Keratinocyte (primary cell): ENCODE measurements at regions not wholly inside any gene's neighbourhood (a gene's known extent, or its start where the extent isn't known, plus 50 kb on each side); places are given as distances from the start of the nearest gene placed in this dataset.

Experiments
- DNase-seq: peaks from one replicate; pipeline ENCODE4 v3.0.0-alpha.2; 2011; ENCODE audit warnings: low read depth, missing footprints, low spot score
- FAIRE-seq: peaks from 2 replicates; lab custom pipeline; 2011; peaks lifted over from hg19 to GRCh38; lab: Jason Lieb, UNC
- H2AFZ ChIP-seq: 2 replicates; pipeline ENCODE4 v1.6.0; 2012; ENCODE audit warnings: low read length, control low read depth, inconsistent platforms; ENCODE audit not compliant: control insufficient read depth
- H3K27ac ChIP-seq: 2 replicates; pipeline ENCODE4 v1.5.1; 2011; ENCODE audit warnings: low read length; ENCODE audit not compliant: control insufficient read depth, insufficient read depth
- H3K27me3 ChIP-seq: 3 replicates; pipeline ENCODE4 v1.6.0; 2011; ENCODE audit warnings: low read length; ENCODE audit not compliant: control insufficient read depth, insufficient read depth; ENCODE audit errors: extremely low read depth
- H3K36me3 ChIP-seq, 2 experiments: 2 replicates in 1 of 2; 3 replicates in 1 of 2; pipeline ENCODE4 v1.5.1; 2011; ENCODE audit warnings: low read length in 2 of 2, mild to moderate bottlenecking in 1 of 2; ENCODE audit not compliant: control insufficient read depth in 2 of 2, insufficient read depth in 2 of 2; ENCODE audit errors: extremely low read depth in 1 of 2
- H3K4me1 ChIP-seq: 3 replicates; pipeline ENCODE4 v1.5.1; 2011; ENCODE audit warnings: low read length; ENCODE audit not compliant: control insufficient read depth, insufficient read depth; ENCODE audit errors: extremely low read depth
- H3K4me2 ChIP-seq: 3 replicates; pipeline ENCODE4 v1.6.0; 2011; ENCODE audit warnings: low read depth, low read length; ENCODE audit not compliant: control insufficient read depth, insufficient read depth; ENCODE audit errors: extremely low read depth
- H3K4me3 ChIP-seq, 3 experiments: fragments of 200-600 bp in 1 of 3; sonication (generic) in 1 of 3; 2 replicates in 2 of 3; 3 replicates in 1 of 3; pipeline ENCODE4 v1.5.1; 2011 to 2016; ENCODE audit warnings: low read length in 3 of 3, mild to moderate bottlenecking in 3 of 3, control low read depth in 2 of 3, inconsistent platforms in 1 of 3, low read depth in 1 of 3, mixed read lengths in 1 of 3, mixed run types in 1 of 3, moderate library complexity in 1 of 3; ENCODE audit not compliant: control insufficient read depth in 2 of 3, insufficient read depth in 2 of 3; ENCODE audit errors: extremely low read depth in 1 of 3
- H3K79me2 ChIP-seq: 2 replicates; pipeline ENCODE4 v1.6.0; 2012; ENCODE audit warnings: low read length; ENCODE audit not compliant: control insufficient read depth, insufficient read depth
- H3K9ac ChIP-seq: 3 replicates; pipeline ENCODE4 v1.6.0; 2011; ENCODE audit warnings: low read length; ENCODE audit not compliant: control insufficient read depth, insufficient read depth; ENCODE audit errors: extremely low read depth
- H3K9me1 ChIP-seq: 3 replicates; pipeline ENCODE4 v1.6.0; 2011; ENCODE audit warnings: low read length; ENCODE audit not compliant: control insufficient read depth, insufficient read depth; ENCODE audit errors: extremely low read depth
- H3K9me3 ChIP-seq: 2 replicates; pipeline ENCODE4 v1.5.1; 2012; ENCODE audit warnings: low read depth, low read length; ENCODE audit not compliant: control insufficient read depth
- H4K20me1 ChIP-seq: 3 replicates; pipeline ENCODE4 v1.6.0; 2011; ENCODE audit warnings: low read length; ENCODE audit not compliant: control insufficient read depth, insufficient read depth; ENCODE audit errors: extremely low read depth
- EZH2 ChIP-seq: IDR thresholded peaks from one replicate; pipeline ENCODE4 v1.6.1; 2012; ENCODE audit warnings: inconsistent platforms, mild to moderate bottlenecking, low read length, moderate library complexity
- dilution Hi-C: fragments of 300-500 bp; cut with MboI; formaldehyde crosslinking; loops from one replicate; pipeline ENCODE4 v1.7.0; 2020; ENCODE audit warnings: low sequenced_read_pairs; ENCODE audit not compliant: extremely low pct_ligation_motif_present
- TF ChIP-seq, protein P1 (sequence below), 3 experiments: IDR thresholded peaks in 1 of 3; conservative IDR thresholded peaks in 1 of 3; optimal IDR thresholded peaks in 1 of 3; 2 replicates in 2 of 3; 3 replicates in 1 of 3; pipeline versions ENCODE3 to v1.5.1; 2011; ENCODE audit warnings: low read length in 3 of 3, mild to moderate bottlenecking in 3 of 3, moderate library complexity in 2 of 3, control low read depth in 1 of 3, inconsistent platforms in 1 of 3; ENCODE audit not compliant: insufficient read depth in 2 of 3; ENCODE audit errors: extremely low read depth in 1 of 3

DNA sequence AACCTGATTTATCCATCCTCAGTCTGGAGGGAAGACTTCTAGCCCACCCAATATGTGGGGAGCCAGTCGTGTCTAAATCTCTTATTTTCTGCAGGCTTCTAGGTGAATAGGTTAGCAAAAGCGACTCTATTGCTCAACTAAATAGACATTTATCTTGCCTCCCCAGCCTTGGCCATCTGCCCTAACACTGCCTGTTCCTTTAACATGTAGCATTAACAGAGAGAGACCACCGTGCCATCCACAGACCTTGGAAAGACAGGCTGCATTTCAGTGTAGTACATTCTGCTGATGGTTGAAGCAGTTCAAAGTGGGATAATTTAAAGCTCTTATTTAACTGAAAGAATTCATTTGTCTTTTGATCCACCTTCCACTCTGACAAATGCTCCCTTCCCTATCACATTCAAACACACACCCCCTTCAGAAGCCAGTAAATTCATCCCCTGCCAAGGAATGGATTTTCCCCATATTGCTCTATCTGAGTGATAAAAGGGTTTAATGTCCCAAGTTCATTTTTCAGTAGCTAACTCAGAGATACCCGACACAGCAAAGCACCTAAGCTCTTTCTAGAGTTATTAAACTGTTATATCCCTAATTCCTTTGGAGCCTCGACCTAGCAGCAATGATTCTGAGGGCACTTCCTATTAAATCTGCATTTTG, 58.1 kb upstream of the COX10 start:
- Histone ChIP-seq H3K27me3 (no peaks in the 10 kb centered on the region), H3K4me2 (no peak overlapping the region), H2AFZ (no peak overlapping the region), H3K9me3 (no peaks in the 10 kb centered on the region), H3K27ac (no peak overlapping the region), H3K9ac (no peak overlapping the region), H3K79me2 (no peaks in the 10 kb centered on the region), H3K4me1 (no peaks in the 10 kb centered on the region), H3K36me3 (no peaks in the 10 kb centered on the region), H4K20me1 (no peaks in the 10 kb centered on the region), H3K9me1 (no peaks in the 10 kb centered on the region), H3K4me3 (no peak overlapping the region)
- FAIRE-seq = no peak
- dilution Hi-C loops = no loop called here
- TF ChIP-seq EZH2 = no peak
- TF ChIP-seq, protein P1, sequence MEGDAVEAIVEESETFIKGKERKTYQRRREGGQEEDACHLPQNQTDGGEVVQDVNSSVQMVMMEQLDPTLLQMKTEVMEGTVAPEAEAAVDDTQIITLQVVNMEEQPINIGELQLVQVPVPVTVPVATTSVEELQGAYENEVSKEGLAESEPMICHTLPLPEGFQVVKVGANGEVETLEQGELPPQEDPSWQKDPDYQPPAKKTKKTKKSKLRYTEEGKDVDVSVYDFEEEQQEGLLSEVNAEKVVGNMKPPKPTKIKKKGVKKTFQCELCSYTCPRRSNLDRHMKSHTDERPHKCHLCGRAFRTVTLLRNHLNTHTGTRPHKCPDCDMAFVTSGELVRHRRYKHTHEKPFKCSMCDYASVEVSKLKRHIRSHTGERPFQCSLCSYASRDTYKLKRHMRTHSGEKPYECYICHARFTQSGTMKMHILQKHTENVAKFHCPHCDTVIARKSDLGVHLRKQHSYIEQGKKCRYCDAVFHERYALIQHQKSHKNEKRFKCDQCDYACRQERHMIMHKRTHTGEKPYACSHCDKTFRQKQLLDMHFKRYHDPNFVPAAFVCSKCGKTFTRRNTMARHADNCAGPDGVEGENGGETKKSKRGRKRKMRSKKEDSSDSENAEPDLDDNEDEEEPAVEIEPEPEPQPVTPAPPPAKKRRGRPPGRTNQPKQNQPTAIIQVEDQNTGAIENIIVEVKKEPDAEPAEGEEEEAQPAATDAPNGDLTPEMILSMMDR (optimal IDR thresholded peaks at IDR 0.05 in 1 of 3, IDR thresholded peaks at IDR 0.05 in 1 of 3, conservative IDR thresholded peaks at IDR 0.05 in 1 of 3; ENCODE audit: extremely low read depth in 1 of 3, insufficient read depth in 2 of 3, low read length in 3 of 3) = no peak
- DNase-seq = no peak

DNA sequence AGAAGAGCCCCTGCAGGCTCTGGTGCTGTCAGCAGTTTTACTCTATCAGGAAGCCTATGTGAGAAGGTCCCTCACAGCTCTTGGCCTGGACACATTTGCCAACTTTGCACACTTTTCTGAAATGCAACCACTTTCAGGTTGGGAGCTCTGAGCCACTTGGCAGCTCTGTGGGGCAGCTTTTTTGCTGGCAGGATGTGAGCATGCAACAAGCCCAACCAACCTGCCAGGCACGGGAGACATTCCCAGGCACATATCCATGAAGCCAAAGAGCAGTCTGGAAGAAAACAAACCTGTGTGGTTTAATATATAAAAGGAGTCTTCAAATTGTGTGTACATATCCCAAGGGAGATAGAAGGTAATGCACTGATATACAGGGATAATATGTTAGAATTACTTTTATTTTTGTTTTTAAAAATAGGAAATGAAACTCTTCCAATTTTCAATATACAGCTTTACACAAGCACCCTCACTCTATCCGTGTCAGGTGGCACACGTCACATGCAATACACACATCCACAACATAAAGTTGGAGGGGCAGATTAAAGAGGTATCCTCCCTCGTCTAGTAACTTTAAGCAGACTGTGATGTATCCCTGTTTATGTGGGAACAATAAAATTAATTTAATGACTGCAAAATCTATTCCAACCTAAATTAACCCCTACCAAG, 57.4 kb upstream of the COX10 start:
- dilution Hi-C loops = no loop called here
- no peak overlapping the region for H3K4me2 ChIP-seq
- FAIRE-seq = no peak
- no peak overlapping the region for H3K27ac ChIP-seq
- no peaks in the 10 kb centered on the region for H4K20me1 ChIP-seq
- no peaks in the 10 kb centered on the region for H3K27me3 ChIP-seq
- H3K36me3 ChIP-seq = no peaks in the 10 kb centered on the region
- DNase-seq = no peak
- H3K9ac ChIP-seq = no peak overlapping the region
- no peaks in the 10 kb centered on the region for H3K9me3 ChIP-seq
- TF ChIP-seq, protein P1 (optimal IDR thresholded peaks at IDR 0.05 in 1 of 3, IDR thresholded peaks at IDR 0.05 in 1 of 3, conservative IDR thresholded peaks at IDR 0.05 in 1 of 3; ENCODE audit: extremely low read depth in 1 of 3, insufficient read depth in 2 of 3, low read length in 3 of 3) = no peak
- no peak for TF ChIP-seq EZH2
- no peaks in the 10 kb centered on the region for H3K79me2 ChIP-seq
- H3K9me1 ChIP-seq = no peaks in the 10 kb centered on the region
- no peak overlapping the region for H3K4me3 ChIP-seq
- H2AFZ ChIP-seq = no peak overlapping the region
- H3K4me1 ChIP-seq = no peaks in the 10 kb centered on the region
